NB4 (cell line): ENCODE measurements at regions not wholly inside any gene's neighbourhood (a gene's known extent, or its start where the extent isn't known, plus 50 kb on each side); places are given as distances from the start of the nearest gene placed in this dataset.

ENCODE experiments used
- DNase-seq: peaks from one replicate; pipeline ENCODE4 v3.0.0; 2010; ENCODE audit warnings: low read depth
- H3K4me3 ChIP-seq: one replicate; pipeline ENCODE4 v1.5.1; 2011; ENCODE audit warnings: mild to moderate bottlenecking, low read depth, low read length, moderate library complexity
- MYC ChIP-seq: IDR thresholded peaks from 2 replicates; pipeline ENCODE4 v1.6.1; 2011; ENCODE audit warnings: low read depth, low read length
- POLR2A ChIP-seq: IDR thresholded peaks from 2 replicates; pipeline ENCODE4 v1.6.1; 2011; ENCODE audit warnings: mild to moderate bottlenecking; ENCODE audit not compliant: insufficient read length; ENCODE audit errors: extremely low read depth
- TF ChIP-seq, protein P1 (sequence below): IDR thresholded peaks from one replicate; pipeline ENCODE4 v1.5.1; 2012; ENCODE audit warnings: low read depth, low read length
- TF ChIP-seq, protein P2 (sequence below): IDR thresholded peaks from 2 replicates; pipeline ENCODE4 v1.6.1; 2011; ENCODE audit warnings: low read depth, low read length

DNA sequence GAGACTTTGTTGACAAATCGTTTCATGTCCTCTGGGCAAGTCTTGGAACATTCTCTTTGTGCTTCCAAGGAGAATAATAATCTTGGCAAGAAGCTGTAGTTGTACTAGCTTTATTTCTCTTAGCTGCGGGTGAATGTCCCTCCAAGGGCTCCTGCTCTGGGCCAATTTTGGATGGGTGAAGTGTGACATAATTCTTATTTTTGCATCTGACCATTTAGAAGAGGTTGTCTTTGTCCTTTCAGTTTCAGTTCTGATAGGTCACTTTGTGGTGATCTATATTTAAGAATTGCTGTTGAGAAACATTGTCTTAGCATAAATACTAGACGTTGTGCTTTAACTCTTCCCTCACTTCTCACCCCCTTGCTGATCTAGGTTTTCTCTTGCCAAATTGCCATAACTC, 164.8 kb upstream of the RORA start:
- no peak for DNase-seq
- TF ChIP-seq, protein P1, sequence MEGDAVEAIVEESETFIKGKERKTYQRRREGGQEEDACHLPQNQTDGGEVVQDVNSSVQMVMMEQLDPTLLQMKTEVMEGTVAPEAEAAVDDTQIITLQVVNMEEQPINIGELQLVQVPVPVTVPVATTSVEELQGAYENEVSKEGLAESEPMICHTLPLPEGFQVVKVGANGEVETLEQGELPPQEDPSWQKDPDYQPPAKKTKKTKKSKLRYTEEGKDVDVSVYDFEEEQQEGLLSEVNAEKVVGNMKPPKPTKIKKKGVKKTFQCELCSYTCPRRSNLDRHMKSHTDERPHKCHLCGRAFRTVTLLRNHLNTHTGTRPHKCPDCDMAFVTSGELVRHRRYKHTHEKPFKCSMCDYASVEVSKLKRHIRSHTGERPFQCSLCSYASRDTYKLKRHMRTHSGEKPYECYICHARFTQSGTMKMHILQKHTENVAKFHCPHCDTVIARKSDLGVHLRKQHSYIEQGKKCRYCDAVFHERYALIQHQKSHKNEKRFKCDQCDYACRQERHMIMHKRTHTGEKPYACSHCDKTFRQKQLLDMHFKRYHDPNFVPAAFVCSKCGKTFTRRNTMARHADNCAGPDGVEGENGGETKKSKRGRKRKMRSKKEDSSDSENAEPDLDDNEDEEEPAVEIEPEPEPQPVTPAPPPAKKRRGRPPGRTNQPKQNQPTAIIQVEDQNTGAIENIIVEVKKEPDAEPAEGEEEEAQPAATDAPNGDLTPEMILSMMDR, result no peak
- TF ChIP-seq, protein P2, sequence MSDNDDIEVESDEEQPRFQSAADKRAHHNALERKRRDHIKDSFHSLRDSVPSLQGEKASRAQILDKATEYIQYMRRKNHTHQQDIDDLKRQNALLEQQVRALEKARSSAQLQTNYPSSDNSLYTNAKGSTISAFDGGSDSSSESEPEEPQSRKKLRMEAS, result no peak
- TF ChIP-seq POLR2A, result no peak
- TF ChIP-seq MYC, result no peak
- no peak overlapping the region for H3K4me3 ChIP-seq

DNA sequence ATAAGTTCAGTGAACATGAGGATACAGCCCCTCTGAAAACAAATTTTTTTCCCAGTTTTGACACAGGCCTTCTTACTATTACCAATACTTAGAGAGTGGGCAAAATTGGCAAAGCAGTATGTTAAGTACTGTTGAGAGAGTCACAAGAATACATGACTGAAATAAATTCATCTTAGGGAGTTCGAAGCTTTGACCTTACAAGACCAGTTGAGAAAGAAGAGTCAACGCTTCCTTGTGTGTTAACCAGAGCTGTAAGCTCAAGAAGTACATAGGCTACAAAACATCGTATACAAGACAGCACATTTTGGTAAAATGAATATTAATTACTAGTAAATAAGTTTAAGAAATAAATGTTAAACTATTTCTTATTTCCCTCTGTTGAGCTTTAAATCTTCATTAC, 164.4 kb upstream of the RORA start:
- no peak for DNase-seq
- TF ChIP-seq MYC, result no peak
- no peak for TF ChIP-seq POLR2A
- TF ChIP-seq, protein P1, result no peak
- TF ChIP-seq, protein P2, result no peak
- H3K4me3 ChIP-seq, result no peak overlapping the region

DNA sequence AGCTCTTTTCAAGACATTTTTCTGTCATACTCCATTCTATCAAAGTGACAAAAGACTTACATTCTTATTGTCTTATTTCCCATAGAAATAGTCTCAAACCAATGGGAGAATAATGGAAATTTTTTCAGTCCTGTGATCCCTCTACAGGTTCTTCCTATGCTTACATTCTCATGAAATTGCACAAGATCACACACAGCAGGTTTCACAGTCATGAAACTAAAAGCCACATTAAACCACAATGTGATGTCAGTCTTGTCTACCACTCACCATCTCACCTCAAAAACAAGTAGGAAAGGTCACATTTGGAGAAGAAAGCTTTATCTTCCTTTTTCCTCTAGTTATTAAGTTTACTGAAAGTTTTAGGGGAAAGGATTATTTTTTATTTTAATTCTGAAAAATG, 161.0 kb upstream of the RORA start:
- TF ChIP-seq, protein P2, result no peak
- TF ChIP-seq, protein P1, result no peak
- no peak for TF ChIP-seq POLR2A
- no peak for TF ChIP-seq MYC
- H3K4me3 ChIP-seq, result no peak overlapping the region
- DNase-seq, result no peak

DNA sequence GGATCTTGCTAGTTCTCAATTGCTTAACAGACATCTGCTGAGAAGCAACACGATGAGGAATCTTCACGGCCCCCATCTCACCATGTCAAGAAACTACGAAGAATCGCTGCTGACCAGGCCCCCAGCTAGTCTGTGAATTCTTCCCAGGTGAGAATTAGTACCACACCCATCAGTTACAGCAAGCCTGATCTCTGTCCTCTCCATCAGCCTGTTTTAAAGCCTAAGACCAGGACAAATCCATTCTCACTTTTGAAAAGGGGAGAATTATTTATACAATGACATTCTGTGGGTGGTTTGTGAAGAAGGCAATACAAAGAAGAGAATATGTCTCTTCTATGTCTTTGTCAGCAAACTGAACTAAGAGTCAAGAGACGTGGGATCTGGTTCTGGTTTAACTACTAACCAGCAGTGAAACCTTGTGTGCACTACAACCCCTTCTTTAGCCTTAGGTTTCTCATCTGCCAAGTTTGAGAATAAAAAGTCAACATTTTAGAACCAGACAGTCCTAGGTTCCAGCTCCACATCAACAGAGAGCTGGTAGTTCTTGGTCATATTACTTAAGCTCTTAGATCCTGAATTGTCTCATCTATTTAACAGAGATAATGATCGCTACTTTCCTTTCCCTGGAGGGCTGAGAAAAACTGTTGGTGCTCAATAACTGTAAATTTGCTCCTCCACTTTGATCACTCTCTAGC, 160.4 kb upstream of the RORA start:
- no peak overlapping the region for H3K4me3 ChIP-seq
- TF ChIP-seq, protein P2, result no peak
- TF ChIP-seq POLR2A, result no peak
- TF ChIP-seq, protein P1, result no peak
- TF ChIP-seq MYC, result no peak
- DNase-seq, result no peak

DNA sequence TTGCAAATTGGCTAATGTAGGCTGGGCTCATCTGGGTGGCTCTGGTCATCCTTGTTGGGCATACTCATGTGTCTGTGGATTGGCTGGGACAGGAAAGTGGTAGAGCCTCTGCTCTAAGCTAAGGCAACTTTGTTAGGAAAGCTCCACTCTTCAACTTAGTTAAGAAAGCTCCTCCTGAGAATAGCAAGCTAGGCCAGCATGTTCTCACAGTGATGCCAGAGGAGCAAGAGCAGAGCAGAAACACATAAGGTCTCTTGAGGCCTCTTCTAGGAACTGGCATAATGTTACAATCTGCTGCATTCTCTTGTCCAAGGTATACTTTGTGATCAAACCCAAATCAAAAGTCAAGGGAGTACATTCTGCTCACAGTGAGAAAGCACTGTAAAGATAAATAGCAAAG, 158.6 kb upstream of the RORA start:
- TF ChIP-seq, protein P1, result no peak
- TF ChIP-seq MYC, result no peak
- TF ChIP-seq, protein P2, result no peak
- TF ChIP-seq POLR2A, result no peak
- no peak for DNase-seq
- no peak overlapping the region for H3K4me3 ChIP-seq
